ENCODE measurements at regions not wholly inside any gene's neighbourhood (a gene's known extent, or its start where the extent isn't known, plus 50 kb on each side); places are given as distances from the start of the nearest gene placed in this dataset.

- Histone ChIP-seq H3K9me3 (ENCODE audit: control insufficient read depth, insufficient read depth, low read length) (no peaks in the 10 kb centered on the region), H3K4me1 (ENCODE audit: control insufficient read depth, insufficient read depth, low read length) (peaks cover 7% of the 10 kb centered on the region), H3K27ac (ENCODE audit: low read length) (no peak overlapping the region), H3K27me3 (ENCODE audit: control insufficient read depth, insufficient read depth, low read length) (no peaks in the 10 kb centered on the region), H3K4me3 (ENCODE audit: low read length) (no peak overlapping the region), H3K36me3 (ENCODE audit: control insufficient read depth, insufficient read depth, low read length) (no peaks in the 10 kb centered on the region)
- DNase-seq (ENCODE audit: low read depth, low spot score): no peak
- no CpG with 5 or more reads among the region's 3 CpGs for whole genome bisulfite sequencing (ENCODE audit: insufficient coverage, insufficient read length)
These were observed 371.4 kb downstream of the UQCRFS1 start for GRCh38 chr19:28841531-28841930.

GRCh38 chr19:28840891-28841290 lies 372.1 kb downstream of the UQCRFS1 start:
- DNase-seq (ENCODE audit: low read depth, low spot score): no peak
- Histone ChIP-seq H3K36me3 (ENCODE audit: control insufficient read depth, insufficient read depth, low read length) (no peaks in the 10 kb centered on the region), H3K9me3 (ENCODE audit: control insufficient read depth, insufficient read depth, low read length) (no peaks in the 10 kb centered on the region), H3K4me3 (ENCODE audit: low read length) (no peak overlapping the region), H3K4me1 (ENCODE audit: control insufficient read depth, insufficient read depth, low read length) (peaks cover 7% of the 10 kb centered on the region), H3K27me3 (ENCODE audit: control insufficient read depth, insufficient read depth, low read length) (no peaks in the 10 kb centered on the region), H3K27ac (ENCODE audit: low read length) (no peak overlapping the region)
- no CpG with 5 or more reads among the region's 2 CpGs for WGBS (ENCODE audit: insufficient coverage, insufficient read length)

- no peak overlapping the region for H3K27ac ChIP-seq (ENCODE audit: low read length)
- H3K9me3 ChIP-seq (ENCODE audit: control insufficient read depth, insufficient read depth, low read length): no peaks in the 10 kb centered on the region
- no peak for DNase-seq (ENCODE audit: low read depth, low spot score)
- no peaks in the 10 kb centered on the region for H3K36me3 ChIP-seq (ENCODE audit: control insufficient read depth, insufficient read depth, low read length)
- no CpG with 5 or more reads among the region's 3 CpGs for WGBS (ENCODE audit: insufficient coverage, insufficient read length)
- no peak overlapping the region for H3K4me3 ChIP-seq (ENCODE audit: low read length)
- peaks cover 4% of the 10 kb centered on the region for H3K4me1 ChIP-seq (ENCODE audit: control insufficient read depth, insufficient read depth, low read length)
- H3K27me3 ChIP-seq (ENCODE audit: control insufficient read depth, insufficient read depth, low read length): no peaks in the 10 kb centered on the region
These were observed 373.5 kb downstream of the UQCRFS1 start for GRCh38 chr19:28839455-28839854.

- Histone ChIP-seq H3K27me3 (ENCODE audit: control insufficient read depth, insufficient read depth, low read length) (no peaks in the 10 kb centered on the region), H3K27ac (ENCODE audit: low read length) (no peak overlapping the region), H3K4me1 (ENCODE audit: control insufficient read depth, insufficient read depth, low read length) (peaks cover 4% of the 10 kb centered on the region), H3K9me3 (ENCODE audit: control insufficient read depth, insufficient read depth, low read length) (no peaks in the 10 kb centered on the region), H3K4me3 (ENCODE audit: low read length) (no peak overlapping the region), H3K36me3 (ENCODE audit: control insufficient read depth, insufficient read depth, low read length) (no peaks in the 10 kb centered on the region)
- WGBS (ENCODE audit: insufficient coverage, insufficient read length): no CpG with 5 or more reads among the region's 5 CpGs
- no peak for DNase-seq (ENCODE audit: low read depth, low spot score)
These were observed 374.0 kb downstream of the UQCRFS1 start for GRCh38 chr19:28838909-28839308.

- no peaks in the 10 kb centered on the region for H3K27me3 ChIP-seq (ENCODE audit: control insufficient read depth, insufficient read depth, low read length)
- no peak for DNase-seq (ENCODE audit: low read depth, low spot score)
- no peak overlapping the region for H3K27ac ChIP-seq (ENCODE audit: low read length)
- H3K36me3 ChIP-seq (ENCODE audit: control insufficient read depth, insufficient read depth, low read length): no peaks in the 10 kb centered on the region
- H3K4me1 ChIP-seq (ENCODE audit: control insufficient read depth, insufficient read depth, low read length): peaks cover 5% of the 10 kb centered on the region
- WGBS (ENCODE audit: insufficient coverage, insufficient read length): no CpG with 5 or more reads among the region's 7 CpGs
- H3K9me3 ChIP-seq (ENCODE audit: control insufficient read depth, insufficient read depth, low read length): no peaks in the 10 kb centered on the region
- H3K4me3 ChIP-seq (ENCODE audit: low read length): no peak overlapping the region
These were observed 376.5 kb downstream of the UQCRFS1 start for GRCh38 chr19:28836421-28836820.

GRCh38 chr19:28834996-28835395 lies 378.0 kb downstream of the UQCRFS1 start:
- DNase-seq (ENCODE audit: low read depth, low spot score): no peak
- no CpG with 5 or more reads among the region's 3 CpGs for WGBS (ENCODE audit: insufficient coverage, insufficient read length)
- no peaks in the 10 kb centered on the region for H3K27me3 ChIP-seq (ENCODE audit: control insufficient read depth, insufficient read depth, low read length)
- H3K4me3 ChIP-seq (ENCODE audit: low read length): no peak overlapping the region
- no peaks in the 10 kb centered on the region for H3K36me3 ChIP-seq (ENCODE audit: control insufficient read depth, insufficient read depth, low read length)
- no peaks in the 10 kb centered on the region for H3K9me3 ChIP-seq (ENCODE audit: control insufficient read depth, insufficient read depth, low read length)
- H3K4me1 ChIP-seq (ENCODE audit: control insufficient read depth, insufficient read depth, low read length): peaks cover 3% of the 10 kb centered on the region
- no peak overlapping the region for H3K27ac ChIP-seq (ENCODE audit: low read length)

- Histone ChIP-seq H3K36me3 (ENCODE audit: control insufficient read depth, insufficient read depth, low read length) (no peaks in the 10 kb centered on the region), H3K27ac (ENCODE audit: low read length) (no peak overlapping the region), H3K9me3 (ENCODE audit: control insufficient read depth, insufficient read depth, low read length) (no peaks in the 10 kb centered on the region), H3K4me1 (ENCODE audit: control insufficient read depth, insufficient read depth, low read length) (peaks cover 3% of the 10 kb centered on the region), H3K27me3 (ENCODE audit: control insufficient read depth, insufficient read depth, low read length) (no peaks in the 10 kb centered on the region), H3K4me3 (ENCODE audit: low read length) (no peak overlapping the region)
- no peak for DNase-seq (ENCODE audit: low read depth, low spot score)
- WGBS (ENCODE audit: insufficient coverage, insufficient read length): no CpG with 5 or more reads among the region's 5 CpGs
These were observed 381.5 kb downstream of the UQCRFS1 start for GRCh38 chr19:28831462-28831861.

GRCh38 chr19:28829762-28830161 lies 383.2 kb downstream of the UQCRFS1 start:
- no peaks in the 10 kb centered on the region for H3K36me3 ChIP-seq (ENCODE audit: control insufficient read depth, insufficient read depth, low read length)
- DNase-seq (ENCODE audit: low read depth, low spot score): no peak
- no peaks in the 10 kb centered on the region for H3K9me3 ChIP-seq (ENCODE audit: control insufficient read depth, insufficient read depth, low read length)
- H3K27ac ChIP-seq (ENCODE audit: low read length): no peak overlapping the region
- peaks cover 3% of the 10 kb centered on the region for H3K4me1 ChIP-seq (ENCODE audit: control insufficient read depth, insufficient read depth, low read length)
- no peaks in the 10 kb centered on the region for H3K27me3 ChIP-seq (ENCODE audit: control insufficient read depth, insufficient read depth, low read length)
- no CpG with 5 or more reads among the region's 4 CpGs for WGBS (ENCODE audit: insufficient coverage, insufficient read length)
- H3K4me3 ChIP-seq (ENCODE audit: low read length): no peak overlapping the region

GRCh38 chr19:28829359-28829758 lies 383.6 kb downstream of the UQCRFS1 start:
- no peaks in the 10 kb centered on the region for H3K9me3 ChIP-seq (ENCODE audit: control insufficient read depth, insufficient read depth, low read length)
- H3K36me3 ChIP-seq (ENCODE audit: control insufficient read depth, insufficient read depth, low read length): no peaks in the 10 kb centered on the region
- no peaks in the 10 kb centered on the region for H3K27me3 ChIP-seq (ENCODE audit: control insufficient read depth, insufficient read depth, low read length)
- H3K27ac ChIP-seq (ENCODE audit: low read length): no peak overlapping the region
- H3K4me3 ChIP-seq (ENCODE audit: low read length): no peak overlapping the region
- no peak for DNase-seq (ENCODE audit: low read depth, low spot score)
- peaks cover 3% of the 10 kb centered on the region for H3K4me1 ChIP-seq (ENCODE audit: control insufficient read depth, insufficient read depth, low read length)
- WGBS (ENCODE audit: insufficient coverage, insufficient read length): no CpG with 5 or more reads among the region's 1 CpG

GRCh38 chr19:28828276-28828870 lies 384.6 kb downstream of the UQCRFS1 start:
- H3K27me3 ChIP-seq (ENCODE audit: control insufficient read depth, insufficient read depth, low read length): no peaks in the 10 kb centered on the region
- no peak overlapping the region for H3K4me3 ChIP-seq (ENCODE audit: low read length)
- no peaks in the 10 kb centered on the region for H3K36me3 ChIP-seq (ENCODE audit: control insufficient read depth, insufficient read depth, low read length)
- H3K4me1 ChIP-seq (ENCODE audit: control insufficient read depth, insufficient read depth, low read length): peaks cover 3% of the 10 kb centered on the region
- no peak for DNase-seq (ENCODE audit: low read depth, low spot score)
- H3K27ac ChIP-seq (ENCODE audit: low read length): no peak overlapping the region
- WGBS (ENCODE audit: insufficient coverage, insufficient read length): no CpG with 5 or more reads among the region's 10 CpGs
- H3K9me3 ChIP-seq (ENCODE audit: control insufficient read depth, insufficient read depth, low read length): no peaks in the 10 kb centered on the region

- peaks cover 5% of the 10 kb centered on the region for H3K4me1 ChIP-seq (ENCODE audit: control insufficient read depth, insufficient read depth, low read length)
- H3K27ac ChIP-seq (ENCODE audit: low read length): no peak overlapping the region
- no peaks in the 10 kb centered on the region for H3K27me3 ChIP-seq (ENCODE audit: control insufficient read depth, insufficient read depth, low read length)
- no peak for DNase-seq (ENCODE audit: low read depth, low spot score)
- H3K4me3 ChIP-seq (ENCODE audit: low read length): no peak overlapping the region
- H3K9me3 ChIP-seq (ENCODE audit: control insufficient read depth, insufficient read depth, low read length): no peaks in the 10 kb centered on the region
- no peaks in the 10 kb centered on the region for H3K36me3 ChIP-seq (ENCODE audit: control insufficient read depth, insufficient read depth, low read length)
- no CpG with 5 or more reads among the region's 8 CpGs for WGBS (ENCODE audit: insufficient coverage, insufficient read length)
These were observed 385.6 kb downstream of the UQCRFS1 start for GRCh38 chr19:28827382-28827781.

All from iPS DF 6.9 (cell line).